Liver (tissue), 8 donors: ENCODE measurements at regions not wholly inside any gene's neighbourhood (a gene's known extent, or its start where the extent isn't known, plus 50 kb on each side); places are given as distances from the start of the nearest gene placed in this dataset.

Experiments
- DNase-seq: peaks from one replicate; pipeline ENCODE4 v3.0.0-alpha.2; 2017; ENCODE audit warnings: low spot score
- H3K27ac ChIP-seq, 2 donors: one replicate each; pipeline ENCODE4 v1.7.0; 2013; ENCODE audit warnings: inconsistent platforms in 2 of 2, low read length in 2 of 2, control low read depth in 1 of 2, low read depth in 1 of 2, mild to moderate bottlenecking in 1 of 2
- H3K27me3 ChIP-seq, 4 donors: one replicate each; pipeline versions ENCODE4 v1.6.1 to v1.7.0; 2013; ENCODE audit warnings: low read length in 3 of 4, inconsistent platforms in 1 of 4, mild to moderate bottlenecking in 1 of 4, moderate library complexity in 1 of 4; ENCODE audit not compliant: control insufficient read depth in 4 of 4, insufficient read depth in 4 of 4
- H3K36me3 ChIP-seq, 4 donors: one replicate each; pipeline versions ENCODE4 v1.6.1 to v1.7.0; 2013; ENCODE audit warnings: low read length in 3 of 4, mild to moderate bottlenecking in 3 of 4, low read depth in 1 of 4, moderate library complexity in 1 of 4; ENCODE audit not compliant: control insufficient read depth in 4 of 4, insufficient read depth in 3 of 4
- H3K4me1 ChIP-seq, 4 donors: one replicate each; pipeline versions ENCODE4 v1.6.1 to v1.7.0; 2013; ENCODE audit warnings: low read length in 3 of 4, mild to moderate bottlenecking in 3 of 4, moderate library complexity in 1 of 4; ENCODE audit not compliant: control insufficient read depth in 4 of 4, insufficient read depth in 4 of 4
- H3K4me3 ChIP-seq, 3 donors: one replicate each; pipeline versions ENCODE4 v1.6.1 to v1.7.0; 2013; ENCODE audit warnings: low read length in 3 of 3, control low read depth in 1 of 3, low read depth in 1 of 3, mild to moderate bottlenecking in 1 of 3
- H3K9ac ChIP-seq, 2 donors: one replicate each; pipeline ENCODE4 v1.7.0; 2013; ENCODE audit warnings: low read length in 2 of 2, mild to moderate bottlenecking in 2 of 2, moderate library complexity in 2 of 2, control low read depth in 1 of 2, low read depth in 1 of 2
- H3K9me3 ChIP-seq, 4 donors: one replicate each; pipeline versions ENCODE4 v1.6.1 to v1.7.0; 2013; ENCODE audit warnings: low read length in 3 of 4; ENCODE audit not compliant: control insufficient read depth in 4 of 4
- ATF3 ChIP-seq: IDR thresholded peaks from 2 replicates; pipeline ENCODE4 v1.6.1; 2016; ENCODE audit warnings: antibody characterized with exemption
- EGR1 ChIP-seq, 2 donors: IDR thresholded peaks; 2 replicates each; pipeline ENCODE4 v1.6.1; 2016 to 2018; ENCODE audit warnings: antibody characterized with exemption in 2 of 2, low read depth in 2 of 2
- FOXA1 ChIP-seq: IDR thresholded peaks from 2 replicates; pipeline ENCODE4 v1.6.1; 2016; ENCODE audit warnings: antibody characterized with exemption
- FOXA2 ChIP-seq: IDR thresholded peaks from 2 replicates; pipeline ENCODE4 v1.6.1; 2016; ENCODE audit warnings: antibody characterized with exemption
- GABPA ChIP-seq, 2 donors: IDR thresholded peaks in 1 of 2; conservative IDR thresholded peaks in 1 of 2; 2 replicates each; pipeline ENCODE4 v1.6.1; 2016; ENCODE audit warnings: antibody characterized with exemption in 2 of 2, mild to moderate bottlenecking in 1 of 2, moderate library complexity in 1 of 2
- HNF4A ChIP-seq, 2 donors: conservative IDR thresholded peaks; 2 replicates each; pipeline ENCODE4 v1.6.1; 2016; ENCODE audit warnings: antibody characterized with exemption in 2 of 2, mild to moderate bottlenecking in 2 of 2
- HNF4G ChIP-seq: IDR thresholded peaks from 2 replicates; pipeline ENCODE4 v1.6.1; 2016; ENCODE audit warnings: antibody characterized with exemption
- JUND ChIP-seq, 2 donors: IDR thresholded peaks; 2 replicates each; pipeline ENCODE4 v1.6.1; 2016; ENCODE audit warnings: antibody characterized with exemption in 2 of 2
- MAX ChIP-seq: IDR thresholded peaks from 2 replicates; pipeline ENCODE4 v1.6.1; 2016; ENCODE audit warnings: antibody characterized with exemption
- NR2F2 ChIP-seq: IDR thresholded peaks from 2 replicates; pipeline ENCODE4 v1.6.1; 2016; ENCODE audit warnings: antibody characterized with exemption
- RAD21 ChIP-seq, 2 donors: IDR thresholded peaks; 2 replicates each; pipeline ENCODE4 v1.6.1; 2016; ENCODE audit warnings: antibody characterized with exemption in 2 of 2, mild to moderate bottlenecking in 2 of 2
- RXRA ChIP-seq, 2 donors: IDR thresholded peaks; 2 replicates each; pipeline ENCODE4 v1.6.1; 2017 to 2018; ENCODE audit warnings: antibody characterized with exemption in 2 of 2, mild to moderate bottlenecking in 1 of 2
- SP1 ChIP-seq: IDR thresholded peaks from 2 replicates; pipeline ENCODE4 v1.6.1; 2018; ENCODE audit warnings: antibody characterized with exemption, mild to moderate bottlenecking
- TAF1 ChIP-seq: conservative IDR thresholded peaks from 2 replicates; pipeline ENCODE4 v1.6.1; 2016; ENCODE audit warnings: antibody characterized with exemption, mild to moderate bottlenecking
- YY1 ChIP-seq: IDR thresholded peaks from 2 replicates; pipeline ENCODE4 v1.6.1; 2016; ENCODE audit warnings: antibody characterized with exemption, mild to moderate bottlenecking
- ZBTB33 ChIP-seq: IDR thresholded peaks from 2 replicates; pipeline ENCODE4 v1.6.1; 2016; ENCODE audit warnings: antibody characterized with exemption
- WGBS: extraction: QIAGEN DNeasy Blood & Tissue Kit; methylation state at CpG from one replicate; pipeline ENCODE4 v1.1.7; 2013; 5-methylcytosine and 5-hydroxymethylcytosine counted together
- TF ChIP-seq, protein P1 (sequence below): IDR thresholded peaks from 2 replicates; pipeline ENCODE4 v1.6.1; 2016; ENCODE audit warnings: antibody characterized with exemption, mild to moderate bottlenecking
- TF ChIP-seq, protein P2 (sequence below): fragments of 150-350 bp; IDR thresholded peaks from 2 replicates; pipeline ENCODE4 v1.5.1; 2017; ENCODE audit warnings: improper control_type of control experiment, low read depth, low read length; ENCODE audit not compliant: missing input control
- donor health status: healthy.
- donor health status: healthy.
- donor health status: healthy.
- donor health status: healthy.
- donor health status: healthy.

- no peaks in the 10 kb centered on the region for H3K36me3 ChIP-seq
- H3K9ac ChIP-seq = no peak overlapping the region
- no peak overlapping the region for H3K4me3 ChIP-seq
- TF ChIP-seq ATF3 (no peak), TAF1 (no peak), FOXA1 (no peak), FOXA2 (no peak), RAD21 (IDR thresholded peaks at IDR 0.05) (no peak), EGR1 (IDR thresholded peaks at IDR 0.05; ENCODE audit: low read depth in 2 of 2) (no peak), YY1 (no peak), HNF4G (no peak)
- TF ChIP-seq, protein P1, sequence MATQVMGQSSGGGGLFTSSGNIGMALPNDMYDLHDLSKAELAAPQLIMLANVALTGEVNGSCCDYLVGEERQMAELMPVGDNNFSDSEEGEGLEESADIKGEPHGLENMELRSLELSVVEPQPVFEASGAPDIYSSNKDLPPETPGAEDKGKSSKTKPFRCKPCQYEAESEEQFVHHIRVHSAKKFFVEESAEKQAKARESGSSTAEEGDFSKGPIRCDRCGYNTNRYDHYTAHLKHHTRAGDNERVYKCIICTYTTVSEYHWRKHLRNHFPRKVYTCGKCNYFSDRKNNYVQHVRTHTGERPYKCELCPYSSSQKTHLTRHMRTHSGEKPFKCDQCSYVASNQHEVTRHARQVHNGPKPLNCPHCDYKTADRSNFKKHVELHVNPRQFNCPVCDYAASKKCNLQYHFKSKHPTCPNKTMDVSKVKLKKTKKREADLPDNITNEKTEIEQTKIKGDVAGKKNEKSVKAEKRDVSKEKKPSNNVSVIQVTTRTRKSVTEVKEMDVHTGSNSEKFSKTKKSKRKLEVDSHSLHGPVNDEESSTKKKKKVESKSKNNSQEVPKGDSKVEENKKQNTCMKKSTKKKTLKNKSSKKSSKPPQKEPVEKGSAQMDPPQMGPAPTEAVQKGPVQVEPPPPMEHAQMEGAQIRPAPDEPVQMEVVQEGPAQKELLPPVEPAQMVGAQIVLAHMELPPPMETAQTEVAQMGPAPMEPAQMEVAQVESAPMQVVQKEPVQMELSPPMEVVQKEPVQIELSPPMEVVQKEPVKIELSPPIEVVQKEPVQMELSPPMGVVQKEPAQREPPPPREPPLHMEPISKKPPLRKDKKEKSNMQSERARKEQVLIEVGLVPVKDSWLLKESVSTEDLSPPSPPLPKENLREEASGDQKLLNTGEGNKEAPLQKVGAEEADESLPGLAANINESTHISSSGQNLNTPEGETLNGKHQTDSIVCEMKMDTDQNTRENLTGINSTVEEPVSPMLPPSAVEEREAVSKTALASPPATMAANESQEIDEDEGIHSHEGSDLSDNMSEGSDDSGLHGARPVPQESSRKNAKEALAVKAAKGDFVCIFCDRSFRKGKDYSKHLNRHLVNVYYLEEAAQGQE = no peak
- no peak overlapping the region for H3K27ac ChIP-seq
- no peak for DNase-seq
- H3K9me3 ChIP-seq = no peaks in the 10 kb centered on the region
- H3K27me3 ChIP-seq = no peaks in the 10 kb centered on the region
- H3K4me1 ChIP-seq = no peaks in the 10 kb centered on the region
Observed at GRCh38 chr10:70996549-70996948, 108.2 kb upstream of the PCBD1 start.

- Histone ChIP-seq H3K36me3 (no peaks in the 10 kb centered on the region), H3K9ac (no peak overlapping the region), H3K27ac (no peak overlapping the region), H3K4me1 (no peaks in the 10 kb centered on the region), H3K9me3 (no peaks in the 10 kb centered on the region), H3K27me3 (no peaks in the 10 kb centered on the region), H3K4me3 (no peak overlapping the region)
- 64% methylated on average over 3 of the region's 3 CpGs for WGBS
- TF ChIP-seq HNF4A (conservative IDR thresholded peaks at IDR 0.05) (no peak), RAD21 (IDR thresholded peaks at IDR 0.05) (no peak), HNF4G (no peak), YY1 (no peak), TAF1 (no peak), FOXA2 (no peak), SP1 (no peak), FOXA1 (no peak), JUND (IDR thresholded peaks at IDR 0.05) (no peak), MAX (no peak), EGR1 (IDR thresholded peaks at IDR 0.05; ENCODE audit: low read depth in 2 of 2) (no peak), ATF3 (no peak), RXRA (IDR thresholded peaks at IDR 0.05) (no peak), GABPA (IDR thresholded peaks at IDR 0.05 in 1 of 2, conservative IDR thresholded peaks at IDR 0.05 in 1 of 2) (no peak), ZBTB33 (no peak), NR2F2 (no peak)
- TF ChIP-seq, protein P2, sequence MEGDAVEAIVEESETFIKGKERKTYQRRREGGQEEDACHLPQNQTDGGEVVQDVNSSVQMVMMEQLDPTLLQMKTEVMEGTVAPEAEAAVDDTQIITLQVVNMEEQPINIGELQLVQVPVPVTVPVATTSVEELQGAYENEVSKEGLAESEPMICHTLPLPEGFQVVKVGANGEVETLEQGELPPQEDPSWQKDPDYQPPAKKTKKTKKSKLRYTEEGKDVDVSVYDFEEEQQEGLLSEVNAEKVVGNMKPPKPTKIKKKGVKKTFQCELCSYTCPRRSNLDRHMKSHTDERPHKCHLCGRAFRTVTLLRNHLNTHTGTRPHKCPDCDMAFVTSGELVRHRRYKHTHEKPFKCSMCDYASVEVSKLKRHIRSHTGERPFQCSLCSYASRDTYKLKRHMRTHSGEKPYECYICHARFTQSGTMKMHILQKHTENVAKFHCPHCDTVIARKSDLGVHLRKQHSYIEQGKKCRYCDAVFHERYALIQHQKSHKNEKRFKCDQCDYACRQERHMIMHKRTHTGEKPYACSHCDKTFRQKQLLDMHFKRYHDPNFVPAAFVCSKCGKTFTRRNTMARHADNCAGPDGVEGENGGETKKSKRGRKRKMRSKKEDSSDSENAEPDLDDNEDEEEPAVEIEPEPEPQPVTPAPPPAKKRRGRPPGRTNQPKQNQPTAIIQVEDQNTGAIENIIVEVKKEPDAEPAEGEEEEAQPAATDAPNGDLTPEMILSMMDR = no peak
- TF ChIP-seq, protein P1 = no peak
- DNase-seq = no peak
Observed at GRCh38 chr10:70997236-70997635, 108.9 kb upstream of the PCBD1 start.
